ENCODE measurements at regions not wholly inside any gene's neighbourhood (a gene's known extent, or its start where the extent isn't known, plus 50 kb on each side); places are given as distances from the start of the nearest gene placed in this dataset.

DNA sequence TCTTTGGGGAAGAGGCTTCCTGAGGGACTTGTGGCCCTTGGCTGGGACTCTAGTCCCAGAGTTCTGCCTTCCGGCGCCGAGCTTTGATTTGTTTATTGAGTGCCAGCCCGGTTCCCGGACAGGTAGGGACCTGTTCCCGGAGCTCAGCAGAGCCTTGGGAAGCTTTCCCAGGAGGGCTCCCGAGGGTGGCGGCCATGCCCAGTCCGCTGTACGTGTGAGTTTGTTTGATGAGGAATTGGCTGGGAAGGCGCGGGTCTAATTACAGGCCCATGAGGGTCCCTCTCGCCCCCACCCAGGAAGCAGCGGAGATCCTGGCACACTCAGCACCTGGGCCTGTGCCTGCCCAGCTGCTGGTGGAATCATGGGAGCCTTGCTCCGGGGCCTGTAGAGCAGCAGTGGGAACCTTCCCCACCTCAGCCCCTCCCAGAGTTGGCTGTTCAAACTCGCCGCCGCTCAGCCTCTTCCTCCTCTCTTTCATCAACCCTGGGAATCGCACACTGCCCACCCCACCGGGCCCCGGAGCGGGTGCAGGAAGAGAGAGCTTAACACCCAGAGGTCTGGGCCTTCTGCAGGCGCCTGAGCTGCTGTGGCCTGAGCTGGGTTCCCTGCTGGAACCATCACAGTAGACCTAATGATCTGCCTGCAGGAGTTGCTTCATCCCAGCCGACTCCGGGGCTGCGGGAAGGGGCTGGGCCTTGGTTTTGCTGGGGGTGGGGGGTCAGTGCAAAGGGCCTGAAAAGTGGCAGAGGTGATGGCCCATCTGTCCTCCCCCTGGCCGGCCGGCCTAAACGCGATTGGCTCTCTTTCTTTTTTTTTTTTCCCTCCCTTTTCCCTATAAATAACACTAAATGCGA lies 313.7 kb downstream of the SEC14L1 start (continued):
- TF ChIP-seq, protein P1, sequence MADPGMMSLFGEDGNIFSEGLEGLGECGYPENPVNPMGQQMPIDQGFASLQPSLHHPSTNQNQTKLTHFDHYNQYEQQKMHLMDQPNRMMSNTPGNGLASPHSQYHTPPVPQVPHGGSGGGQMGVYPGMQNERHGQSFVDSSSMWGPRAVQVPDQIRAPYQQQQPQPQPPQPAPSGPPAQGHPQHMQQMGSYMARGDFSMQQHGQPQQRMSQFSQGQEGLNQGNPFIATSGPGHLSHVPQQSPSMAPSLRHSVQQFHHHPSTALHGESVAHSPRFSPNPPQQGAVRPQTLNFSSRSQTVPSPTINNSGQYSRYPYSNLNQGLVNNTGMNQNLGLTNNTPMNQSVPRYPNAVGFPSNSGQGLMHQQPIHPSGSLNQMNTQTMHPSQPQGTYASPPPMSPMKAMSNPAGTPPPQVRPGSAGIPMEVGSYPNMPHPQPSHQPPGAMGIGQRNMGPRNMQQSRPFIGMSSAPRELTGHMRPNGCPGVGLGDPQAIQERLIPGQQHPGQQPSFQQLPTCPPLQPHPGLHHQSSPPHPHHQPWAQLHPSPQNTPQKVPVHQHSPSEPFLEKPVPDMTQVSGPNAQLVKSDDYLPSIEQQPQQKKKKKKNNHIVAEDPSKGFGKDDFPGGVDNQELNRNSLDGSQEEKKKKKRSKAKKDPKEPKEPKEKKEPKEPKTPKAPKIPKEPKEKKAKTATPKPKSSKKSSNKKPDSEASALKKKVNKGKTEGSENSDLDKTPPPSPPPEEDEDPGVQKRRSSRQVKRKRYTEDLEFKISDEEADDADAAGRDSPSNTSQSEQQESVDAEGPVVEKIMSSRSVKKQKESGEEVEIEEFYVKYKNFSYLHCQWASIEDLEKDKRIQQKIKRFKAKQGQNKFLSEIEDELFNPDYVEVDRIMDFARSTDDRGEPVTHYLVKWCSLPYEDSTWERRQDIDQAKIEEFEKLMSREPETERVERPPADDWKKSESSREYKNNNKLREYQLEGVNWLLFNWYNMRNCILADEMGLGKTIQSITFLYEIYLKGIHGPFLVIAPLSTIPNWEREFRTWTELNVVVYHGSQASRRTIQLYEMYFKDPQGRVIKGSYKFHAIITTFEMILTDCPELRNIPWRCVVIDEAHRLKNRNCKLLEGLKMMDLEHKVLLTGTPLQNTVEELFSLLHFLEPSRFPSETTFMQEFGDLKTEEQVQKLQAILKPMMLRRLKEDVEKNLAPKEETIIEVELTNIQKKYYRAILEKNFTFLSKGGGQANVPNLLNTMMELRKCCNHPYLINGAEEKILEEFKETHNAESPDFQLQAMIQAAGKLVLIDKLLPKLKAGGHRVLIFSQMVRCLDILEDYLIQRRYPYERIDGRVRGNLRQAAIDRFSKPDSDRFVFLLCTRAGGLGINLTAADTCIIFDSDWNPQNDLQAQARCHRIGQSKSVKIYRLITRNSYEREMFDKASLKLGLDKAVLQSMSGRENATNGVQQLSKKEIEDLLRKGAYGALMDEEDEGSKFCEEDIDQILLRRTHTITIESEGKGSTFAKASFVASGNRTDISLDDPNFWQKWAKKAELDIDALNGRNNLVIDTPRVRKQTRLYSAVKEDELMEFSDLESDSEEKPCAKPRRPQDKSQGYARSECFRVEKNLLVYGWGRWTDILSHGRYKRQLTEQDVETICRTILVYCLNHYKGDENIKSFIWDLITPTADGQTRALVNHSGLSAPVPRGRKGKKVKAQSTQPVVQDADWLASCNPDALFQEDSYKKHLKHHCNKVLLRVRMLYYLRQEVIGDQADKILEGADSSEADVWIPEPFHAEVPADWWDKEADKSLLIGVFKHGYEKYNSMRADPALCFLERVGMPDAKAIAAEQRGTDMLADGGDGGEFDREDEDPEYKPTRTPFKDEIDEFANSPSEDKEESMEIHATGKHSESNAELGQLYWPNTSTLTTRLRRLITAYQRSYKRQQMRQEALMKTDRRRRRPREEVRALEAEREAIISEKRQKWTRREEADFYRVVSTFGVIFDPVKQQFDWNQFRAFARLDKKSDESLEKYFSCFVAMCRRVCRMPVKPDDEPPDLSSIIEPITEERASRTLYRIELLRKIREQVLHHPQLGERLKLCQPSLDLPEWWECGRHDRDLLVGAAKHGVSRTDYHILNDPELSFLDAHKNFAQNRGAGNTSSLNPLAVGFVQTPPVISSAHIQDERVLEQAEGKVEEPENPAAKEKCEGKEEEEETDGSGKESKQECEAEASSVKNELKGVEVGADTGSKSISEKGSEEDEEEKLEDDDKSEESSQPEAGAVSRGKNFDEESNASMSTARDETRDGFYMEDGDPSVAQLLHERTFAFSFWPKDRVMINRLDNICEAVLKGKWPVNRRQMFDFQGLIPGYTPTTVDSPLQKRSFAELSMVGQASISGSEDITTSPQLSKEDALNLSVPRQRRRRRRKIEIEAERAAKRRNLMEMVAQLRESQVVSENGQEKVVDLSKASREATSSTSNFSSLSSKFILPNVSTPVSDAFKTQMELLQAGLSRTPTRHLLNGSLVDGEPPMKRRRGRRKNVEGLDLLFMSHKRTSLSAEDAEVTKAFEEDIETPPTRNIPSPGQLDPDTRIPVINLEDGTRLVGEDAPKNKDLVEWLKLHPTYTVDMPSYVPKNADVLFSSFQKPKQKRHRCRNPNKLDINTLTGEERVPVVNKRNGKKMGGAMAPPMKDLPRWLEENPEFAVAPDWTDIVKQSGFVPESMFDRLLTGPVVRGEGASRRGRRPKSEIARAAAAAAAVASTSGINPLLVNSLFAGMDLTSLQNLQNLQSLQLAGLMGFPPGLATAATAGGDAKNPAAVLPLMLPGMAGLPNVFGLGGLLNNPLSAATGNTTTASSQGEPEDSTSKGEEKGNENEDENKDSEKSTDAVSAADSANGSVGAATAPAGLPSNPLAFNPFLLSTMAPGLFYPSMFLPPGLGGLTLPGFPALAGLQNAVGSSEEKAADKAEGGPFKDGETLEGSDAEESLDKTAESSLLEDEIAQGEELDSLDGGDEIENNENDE (IDR thresholded peaks at IDR 0.05; ENCODE audit: insufficient replicate concordance, low read length) = no peak
- no peak for TF ChIP-seq RFX5 (IDR thresholded peaks at IDR 0.05; ENCODE audit: borderline replicate concordance, low read depth, low read length)
- no peak for TF ChIP-seq HDAC6 (IDR thresholded peaks at IDR 0.05; ENCODE audit: low read depth, low read length)
- TF ChIP-seq POLR2AphosphoS5 (IDR thresholded peaks at IDR 0.05; ENCODE audit: low read depth, low read length) = no peak
- TF ChIP-seq CTBP2 (IDR thresholded peaks at IDR 0.05; ENCODE audit: borderline replicate concordance, insufficient read depth, insufficient read length, low read length) = no peak
- TF ChIP-seq RXRA (IDR thresholded peaks at IDR 0.05; ENCODE audit: insufficient read depth, low read depth, low read length) = no peak
- TF ChIP-seq BACH1 (IDR thresholded peaks at IDR 0.05; ENCODE audit: low read length) = no peak
- no peak for TF ChIP-seq EZH2 (IDR thresholded peaks at IDR 0.05; ENCODE audit: low read depth, low read length, severe bottlenecking)
- TF ChIP-seq EP300 (IDR thresholded peaks at IDR 0.05; ENCODE audit: borderline replicate concordance in 1 of 2, low read depth in 2 of 2, low read length in 2 of 2) = no peak
